ENCODE measurements at regions not wholly inside any gene's neighbourhood (a gene's known extent, or its start where the extent isn't known, plus 50 kb on each side); places are given as distances from the start of the nearest gene placed in this dataset.
"Not testable (repeated sequence)": the region's sequence is repeated elsewhere in the genome, so short reads cannot be mapped to it uniquely, and the experiment has no call there.

GRCh38 chr17:6261466-6261865, 173.5 kb downstream of the AIPL1 start:
- no peak overlapping the region for H3K27ac ChIP-seq
- TF ChIP-seq CTCF (conservative IDR thresholded peaks at IDR 0.05) (no peak), ZFX (IDR thresholded peaks at IDR 0.05) (no peak)

GRCh38 chr17:6259899-6260298, 175.0 kb downstream of the AIPL1 start:
- no peak overlapping the region for H3K27ac ChIP-seq
- TF ChIP-seq ZFX (IDR thresholded peaks at IDR 0.05) (no peak), CTCF (conservative IDR thresholded peaks at IDR 0.05) (no peak)

GRCh38 chr17:6257336-6257735, 177.6 kb downstream of the AIPL1 start:
- no peak for TF ChIP-seq CTCF (conservative IDR thresholded peaks at IDR 0.05)
- TF ChIP-seq ZFX (IDR thresholded peaks at IDR 0.05): no peak
- H3K27ac ChIP-seq: no peak overlapping the region

GRCh38 chr17:6255322-6255721, 179.6 kb downstream of the AIPL1 start:
- no peak overlapping the region for H3K27ac ChIP-seq
- TF ChIP-seq CTCF (conservative IDR thresholded peaks at IDR 0.05) (no peak), ZFX (IDR thresholded peaks at IDR 0.05) (no peak)

- no peak for TF ChIP-seq ZFX (IDR thresholded peaks at IDR 0.05)
- TF ChIP-seq CTCF (conservative IDR thresholded peaks at IDR 0.05): no peak
- no peak overlapping the region for H3K27ac ChIP-seq
These were observed 180.9 kb downstream of the AIPL1 start for GRCh38 chr17:6254036-6254435.

GRCh38 chr17:6251640-6252039, 181.5 kb downstream of the WSCD1 start:
- not testable (repeated sequence) for H3K27ac ChIP-seq

- H3K27ac ChIP-seq: no peak overlapping the region
- TF ChIP-seq CTCF (conservative IDR thresholded peaks at IDR 0.05) (no peak), ZFX (IDR thresholded peaks at IDR 0.05) (no peak)
These were observed 179.6 kb downstream of the WSCD1 start for GRCh38 chr17:6249732-6250131.

GRCh38 chr17:6248061-6248460, 177.9 kb downstream of the WSCD1 start:
- no peak for TF ChIP-seq ZFX (IDR thresholded peaks at IDR 0.05)
- no peak for TF ChIP-seq CTCF (conservative IDR thresholded peaks at IDR 0.05)
- no peak overlapping the region for H3K27ac ChIP-seq

Measured in C4-2B (cell line).